CD4-positive, CD25-positive, alpha-beta regulatory T cell (primary cell): ENCODE measurements at regions not wholly inside any gene's neighbourhood (a gene's known extent, or its start where the extent isn't known, plus 50 kb on each side); places are given as distances from the start of the nearest gene placed in this dataset.

Source experiments
- ATAC-seq, 2 donors: fragments of 150-1000 bp; cut with Tn5 transposase; one replicate each; pipeline ENCODE4 v1.10.0; 2021; ENCODE audit warnings: low read depth in 2 of 2, moderate number of reproducible peaks in 2 of 2, moderate library complexity in 1 of 2
- DNase-seq, 3 donors: peaks; one replicate each; pipeline versions ENCODE4 v3.0.0 to v3.0.0-alpha.2; 2012 to 2022; ENCODE audit warnings: mixed read lengths in 1 of 3
- H3K27ac ChIP-seq: one replicate; pipeline ENCODE4 v1.7.0; 2013; ENCODE audit warnings: mild to moderate bottlenecking, low read length; ENCODE audit not compliant: insufficient read depth, poor library complexity, severe bottlenecking
- H3K27me3 ChIP-seq: one replicate; pipeline ENCODE4 v1.7.0; 2013; ENCODE audit warnings: low read length; ENCODE audit not compliant: control insufficient read depth, insufficient read depth
- H3K36me3 ChIP-seq: one replicate; pipeline ENCODE4 v1.7.0; 2013; ENCODE audit warnings: mild to moderate bottlenecking, low read length, moderate library complexity; ENCODE audit not compliant: control insufficient read depth, insufficient read depth
- H3K4me1 ChIP-seq: 2 replicates; pipeline ENCODE4 v1.7.0; 2013; ENCODE audit warnings: mild to moderate bottlenecking, low read length; ENCODE audit not compliant: insufficient read depth, control insufficient read depth, poor library complexity, severe bottlenecking
- H3K4me3 ChIP-seq: one replicate; pipeline ENCODE4 v1.7.0; 2013; ENCODE audit warnings: low read depth, mild to moderate bottlenecking, low read length, moderate library complexity
- H3K9me3 ChIP-seq, 2 experiments: 1 replicate in 1 of 2; 2 replicates in 1 of 2; pipeline ENCODE4 v1.7.0; 2013; ENCODE audit warnings: low read length in 2 of 2, mild to moderate bottlenecking in 1 of 2, moderate library complexity in 1 of 2; ENCODE audit not compliant: control insufficient read depth in 2 of 2
- H3K27ac Mint-ChIP-seq, 3 donors: one replicate each; pipeline ENCODE4 v1.8.0; 2020 to 2022; ENCODE audit warnings: mild to moderate bottlenecking in 3 of 3, mixed read lengths in 3 of 3, moderate library complexity in 2 of 3
- H3K27me3 Mint-ChIP-seq: one replicate; pipeline ENCODE4 v1.8.0; 2022; ENCODE audit warnings: mild to moderate bottlenecking, mixed read lengths
- H3K36me3 Mint-ChIP-seq: one replicate; pipeline ENCODE4 v1.8.0; 2020; ENCODE audit warnings: mixed read lengths
- H3K4me1 Mint-ChIP-seq, 4 donors: one replicate each; pipeline ENCODE4 v1.8.0; 2020 to 2022; ENCODE audit warnings: mixed read lengths in 4 of 4, mild to moderate bottlenecking in 1 of 4
- H3K4me3 Mint-ChIP-seq, 4 donors: one replicate each; pipeline ENCODE4 v1.8.0; 2020 to 2022; ENCODE audit warnings: mild to moderate bottlenecking in 4 of 4, mixed read lengths in 4 of 4, moderate library complexity in 3 of 4
- H3K9me3 Mint-ChIP-seq, 7 donors: one replicate each; pipeline ENCODE4 v1.8.0; 2020 to 2022; ENCODE audit warnings: mixed read lengths in 7 of 7, mild to moderate bottlenecking in 3 of 7, moderate library complexity in 2 of 7

DNA sequence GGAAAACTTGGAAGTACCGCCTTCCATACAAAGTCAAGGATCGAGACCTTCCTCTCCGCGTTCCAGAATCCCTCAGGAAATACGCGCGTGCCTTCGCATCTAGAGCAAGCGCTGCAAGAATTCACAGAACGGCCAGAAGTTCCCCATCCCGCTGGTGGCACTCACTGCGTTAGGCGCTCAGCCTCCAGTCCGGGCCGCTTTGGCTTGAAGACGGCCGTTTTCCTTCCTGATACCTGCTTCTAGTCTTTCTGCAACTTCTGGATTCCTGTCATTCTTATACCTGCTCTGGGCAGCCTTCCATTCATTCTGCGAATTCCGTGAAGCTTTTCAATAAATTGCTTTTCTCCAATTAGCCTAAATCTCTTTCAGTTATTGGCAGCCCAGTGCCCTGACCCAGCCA lies 896.4 kb downstream of the TRIML1 start:
- Histone ChIP-seq H3K27me3 (no peaks in the 10 kb centered on the region), H3K9me3 (peaks cover 2 to 3% of the 10 kb centered on the region in 2 experiments), H3K36me3 (no peaks in the 10 kb centered on the region), H3K4me1 (no peaks in the 10 kb centered on the region), H3K27ac (no peak overlapping the region), H3K4me3 (no peak overlapping the region)
- Mint-ChIP-seq H3K4me3 (no peak overlapping the region), H3K9me3 (peaks cover 0 to 6% (median 3%) of the 10 kb centered on the region in 7 donors), H3K36me3 (no peaks in the 10 kb centered on the region), H3K4me1 (no peaks in the 10 kb centered on the region), H3K27ac (no peak overlapping the region), H3K27me3 (no peaks in the 10 kb centered on the region)
- no peak for DNase-seq
- no peak for ATAC-seq

DNA sequence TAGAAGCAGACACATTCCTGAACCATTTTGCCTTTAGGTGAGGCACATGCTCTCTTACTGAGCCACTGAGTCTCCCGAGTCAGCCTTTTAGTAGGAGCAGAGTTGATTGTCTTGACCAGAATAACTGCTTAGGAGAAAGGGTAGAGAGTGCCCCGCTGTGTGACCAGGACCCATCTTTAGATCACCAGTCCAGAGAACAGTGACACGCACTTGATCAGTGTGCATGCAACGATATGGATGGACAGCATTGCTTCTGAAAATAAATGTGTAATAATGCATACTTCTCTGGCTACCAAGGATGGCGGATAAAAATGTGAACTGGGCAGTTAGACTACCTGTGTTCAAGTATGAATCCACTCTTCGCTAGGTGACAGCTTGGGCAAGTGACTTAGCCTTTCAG lies 897.7 kb downstream of the TRIML1 start:
- no peak overlapping the region for H3K27ac ChIP-seq
- H3K4me1 Mint-ChIP-seq = no peaks in the 10 kb centered on the region
- peaks cover 0 to 11% (median 3%) of the 10 kb centered on the region in 7 donors for H3K9me3 Mint-ChIP-seq
- no peak overlapping the region for H3K27ac Mint-ChIP-seq
- H3K27me3 Mint-ChIP-seq = no peaks in the 10 kb centered on the region
- H3K36me3 Mint-ChIP-seq = no peaks in the 10 kb centered on the region
- ATAC-seq (no peak), DNase-seq (no peak)
- no peaks in the 10 kb centered on the region for H3K27me3 ChIP-seq
- no peaks in the 10 kb centered on the region for H3K4me1 ChIP-seq
- peaks cover 2 to 3% of the 10 kb centered on the region in 2 experiments for H3K9me3 ChIP-seq
- H3K36me3 ChIP-seq = no peaks in the 10 kb centered on the region
- no peak overlapping the region for H3K4me3 ChIP-seq
- no peak overlapping the region for H3K4me3 Mint-ChIP-seq

DNA sequence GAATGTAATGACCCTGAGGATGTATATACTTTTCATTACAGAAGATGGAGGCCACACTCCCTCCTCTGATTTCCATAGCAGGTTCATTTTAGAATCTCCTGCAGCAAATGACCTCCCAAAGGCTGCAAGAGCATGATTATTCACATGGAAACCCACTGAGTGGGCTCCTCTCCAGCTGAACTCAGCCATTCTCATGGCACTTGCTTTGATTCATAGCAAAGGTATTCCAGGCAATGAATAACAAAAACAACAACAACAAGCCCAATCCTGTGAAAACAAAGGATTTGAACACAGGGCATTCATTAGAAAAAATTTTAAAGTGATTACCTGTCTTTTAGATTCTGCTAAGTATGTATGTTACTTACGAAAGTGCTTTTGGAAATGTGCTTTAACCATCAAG lies 894.0 kb upstream of the FRG1 start:
- Mint-ChIP-seq H3K27ac (no peak overlapping the region), H3K9me3 (peaks cover 0 to 9% (median 5%) of the 10 kb centered on the region in 7 donors), H3K36me3 (no peaks in the 10 kb centered on the region), H3K4me3 (no peak overlapping the region), H3K4me1 (no peaks in the 10 kb centered on the region), H3K27me3 (no peaks in the 10 kb centered on the region)
- ATAC-seq (no peak), DNase-seq (no peak)
- no peak overlapping the region for H3K27ac ChIP-seq
- H3K36me3 ChIP-seq = no peaks in the 10 kb centered on the region
- peaks cover 0 to 4% of the 10 kb centered on the region in 2 experiments for H3K9me3 ChIP-seq
- H3K4me3 ChIP-seq = no peak overlapping the region
- no peaks in the 10 kb centered on the region for H3K27me3 ChIP-seq
- no peaks in the 10 kb centered on the region for H3K4me1 ChIP-seq

DNA sequence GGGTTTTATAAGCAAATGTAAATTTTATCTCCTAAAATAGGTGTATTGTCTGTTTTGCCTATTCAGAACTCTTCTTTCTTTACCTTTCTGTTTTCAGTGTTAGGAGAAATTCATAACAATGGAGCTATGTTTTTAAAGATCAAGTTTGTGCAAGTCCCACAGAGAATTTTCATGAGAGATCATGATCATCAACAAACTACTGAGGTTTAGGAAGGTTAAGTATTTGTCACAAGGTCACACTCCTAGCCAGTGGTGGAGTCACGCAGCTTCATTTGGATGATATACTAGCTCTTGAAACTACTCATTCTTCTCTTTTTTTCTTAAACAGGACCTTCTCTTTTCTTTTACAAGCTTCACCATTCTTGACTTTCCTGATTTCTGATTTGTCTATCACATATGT lies 892.6 kb upstream of the FRG1 start:
- Histone ChIP-seq H3K36me3 (no peaks in the 10 kb centered on the region), H3K27me3 (no peaks in the 10 kb centered on the region), H3K9me3 (peaks cover 0 to 4% of the 10 kb centered on the region in 2 experiments), H3K4me3 (no peak overlapping the region), H3K4me1 (no peaks in the 10 kb centered on the region), H3K27ac (no peak overlapping the region)
- Mint-ChIP-seq H3K27ac (no peak overlapping the region), H3K4me1 (no peaks in the 10 kb centered on the region), H3K27me3 (no peaks in the 10 kb centered on the region), H3K36me3 (no peaks in the 10 kb centered on the region), H3K9me3 (peaks cover 0 to 7% (median 0%) of the 10 kb centered on the region in 7 donors), H3K4me3 (no peak overlapping the region)
- DNase-seq (no peak), ATAC-seq (no peak)

DNA sequence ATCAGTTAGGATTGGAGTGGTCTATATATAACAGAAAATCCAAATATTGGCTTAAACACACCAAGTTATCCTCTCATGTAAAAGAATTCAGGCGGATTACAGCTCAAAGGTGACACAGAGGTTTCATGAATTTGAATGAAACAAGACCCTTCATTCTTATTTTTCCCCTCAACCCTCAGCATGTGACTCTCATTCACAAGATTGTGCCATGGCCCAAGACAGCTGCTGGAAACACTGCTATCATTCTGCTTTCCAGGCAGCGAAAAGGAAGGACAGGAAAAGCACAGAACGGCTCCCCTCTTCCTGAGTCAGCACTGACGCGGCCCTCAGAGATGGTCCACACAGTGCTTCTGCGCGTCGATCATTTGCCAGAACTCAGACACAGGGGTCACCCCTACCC lies 891.0 kb upstream of the FRG1 start:
- no peaks in the 10 kb centered on the region for H3K27me3 ChIP-seq
- Mint-ChIP-seq H3K4me1 (peaks cover 0 to 4% (median 0%) of the 10 kb centered on the region in 4 donors), H3K9me3 (peaks cover 0 to 7% (median 3%) of the 10 kb centered on the region in 7 donors), H3K36me3 (no peaks in the 10 kb centered on the region), H3K27me3 (no peaks in the 10 kb centered on the region), H3K4me3 (no peak overlapping the region), H3K27ac (no peak overlapping the region)
- ATAC-seq = no peak
- no peaks in the 10 kb centered on the region for H3K4me1 ChIP-seq
- H3K9me3 ChIP-seq = peaks cover 0 to 4% of the 10 kb centered on the region in 2 experiments
- no peak overlapping the region for H3K4me3 ChIP-seq
- H3K27ac ChIP-seq = no peak overlapping the region
- no peak for DNase-seq
- H3K36me3 ChIP-seq = no peaks in the 10 kb centered on the region

DNA sequence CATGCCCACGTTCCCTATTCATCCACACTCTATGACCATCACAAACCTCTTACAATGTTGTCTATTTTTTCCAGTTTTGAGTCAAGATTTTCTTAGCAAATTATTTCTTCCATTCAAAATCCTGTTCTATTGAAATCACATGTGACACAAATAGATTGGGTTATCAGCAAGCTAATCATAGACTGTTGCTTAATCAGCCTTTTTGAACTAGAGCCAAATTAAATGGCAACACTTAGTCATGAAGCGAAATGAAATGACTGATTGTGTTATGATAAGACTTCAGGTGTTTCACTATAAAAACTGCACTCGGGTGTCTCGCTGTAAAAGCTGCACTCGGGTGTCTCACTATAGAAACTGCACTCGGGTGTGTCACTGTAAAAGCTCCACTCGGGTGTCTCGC lies 890.0 kb upstream of the FRG1 start:
- H3K4me1 Mint-ChIP-seq = peaks cover 0 to 4% (median 0%) of the 10 kb centered on the region in 4 donors
- ATAC-seq (no peak), DNase-seq (no peak)
- Histone ChIP-seq H3K4me3 (no peak overlapping the region), H3K36me3 (no peaks in the 10 kb centered on the region), H3K27me3 (no peaks in the 10 kb centered on the region), H3K27ac (no peak overlapping the region), H3K4me1 (no peaks in the 10 kb centered on the region), H3K9me3 (peaks cover 0 to 4% of the 10 kb centered on the region in 2 experiments)
- H3K27me3 Mint-ChIP-seq = no peaks in the 10 kb centered on the region
- H3K4me3 Mint-ChIP-seq = no peak overlapping the region
- H3K27ac Mint-ChIP-seq = no peak overlapping the region
- no peaks in the 10 kb centered on the region for H3K36me3 Mint-ChIP-seq
- H3K9me3 Mint-ChIP-seq = peaks cover 0 to 7% (median 3%) of the 10 kb centered on the region in 7 donors

DNA sequence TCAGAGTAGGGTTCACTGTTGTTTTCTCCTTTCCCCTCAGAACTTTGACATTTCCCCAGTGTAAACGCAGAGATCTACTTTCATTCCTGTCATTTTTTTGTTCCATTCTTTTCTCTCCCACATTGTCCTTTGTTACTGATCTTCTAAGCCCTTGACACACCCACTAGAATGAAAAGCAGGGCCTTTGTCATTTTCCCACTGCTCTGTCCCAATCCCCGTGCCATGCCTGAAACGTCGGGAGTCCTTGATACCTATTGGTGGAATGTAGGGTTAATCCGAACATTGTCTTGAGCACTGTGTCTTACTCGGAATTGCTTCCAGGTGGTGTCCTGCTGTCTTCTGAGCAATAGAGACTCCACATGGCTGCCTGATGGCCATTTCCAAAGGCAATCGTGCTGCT lies 887.1 kb upstream of the FRG1 start:
- Mint-ChIP-seq H3K4me1 (peaks cover 0 to 4% (median 0%) of the 10 kb centered on the region in 4 donors), H3K36me3 (no peaks in the 10 kb centered on the region), H3K4me3 (no peak overlapping the region), H3K27ac (no peak overlapping the region), H3K27me3 (no peaks in the 10 kb centered on the region), H3K9me3 (peaks cover 4 to 11% (median 5%) of the 10 kb centered on the region in 7 donors)
- H3K9me3 ChIP-seq = peaks cover 0 to 4% of the 10 kb centered on the region in 2 experiments
- ATAC-seq = no peak
- no peak overlapping the region for H3K4me3 ChIP-seq
- no peaks in the 10 kb centered on the region for H3K27me3 ChIP-seq
- H3K36me3 ChIP-seq = no peaks in the 10 kb centered on the region
- H3K27ac ChIP-seq = no peak overlapping the region
- H3K4me1 ChIP-seq = no peaks in the 10 kb centered on the region
- DNase-seq = no peak

DNA sequence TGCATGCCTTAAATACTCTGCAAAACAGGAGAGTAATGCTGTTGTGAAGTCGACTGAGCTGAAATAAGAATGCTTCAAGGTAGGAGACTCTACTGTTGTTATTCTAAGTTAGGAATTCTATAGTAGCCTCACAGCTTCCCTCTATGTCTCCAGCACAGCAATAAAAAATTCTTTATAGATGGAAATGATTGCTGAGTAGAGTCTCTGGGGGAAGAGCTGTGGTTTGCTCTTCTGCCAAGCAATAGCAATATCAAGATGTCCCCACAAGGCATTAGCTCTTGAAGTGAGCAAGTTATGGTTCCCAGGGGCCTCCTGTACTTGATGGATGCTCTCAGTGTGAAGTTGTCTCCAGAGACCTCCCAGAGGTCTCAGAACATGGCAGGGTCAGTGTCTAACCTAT lies 880.6 kb upstream of the FRG1 start:
- no peaks in the 10 kb centered on the region for H3K36me3 Mint-ChIP-seq
- DNase-seq = no peak
- Histone ChIP-seq H3K27ac (no peak overlapping the region), H3K36me3 (no peaks in the 10 kb centered on the region), H3K4me3 (no peak overlapping the region), H3K9me3 (peaks cover 4 to 13% of the 10 kb centered on the region in 2 experiments), H3K27me3 (no peaks in the 10 kb centered on the region), H3K4me1 (no peaks in the 10 kb centered on the region)
- H3K4me1 Mint-ChIP-seq = no peaks in the 10 kb centered on the region
- H3K27me3 Mint-ChIP-seq = no peaks in the 10 kb centered on the region
- H3K4me3 Mint-ChIP-seq = no peak overlapping the region
- H3K27ac Mint-ChIP-seq = no peak overlapping the region
- H3K9me3 Mint-ChIP-seq = peaks cover 2 to 33% (median 4%) of the 10 kb centered on the region in 7 donors
- ATAC-seq = no peak
